ENCODE measurements at regions not wholly inside any gene's neighbourhood (a gene's known extent, or its start where the extent isn't known, plus 50 kb on each side); places are given as distances from the start of the nearest gene placed in this dataset.

- WGBS (ENCODE audit: insufficient coverage, insufficient replicate concordance, low lambda C conversion rate, missing lambda C conversion rate): 0% methylated on average over 1 of the region's 1 CpG
- BruUV-seq (replicated peaks): no TSS peak
- no peak overlapping the region for H3K27ac ChIP-seq (ENCODE audit: control insufficient read depth, insufficient read depth)
- DNase-seq (ENCODE audit: low read depth, low spot score): no peak
- no peaks in the 10 kb centered on the region for H3K4me1 ChIP-seq (ENCODE audit: control insufficient read depth, insufficient read depth, low read length)
- CTCF ChIA-PET: no interaction called here
- intact Hi-C loops (cut with micrococcal nuclease; ENCODE audit: unreplicated experiment): no loop called here
- no peaks in the 10 kb centered on the region for H3K27me3 ChIP-seq (replicated peaks in 1 of 2; ENCODE audit: control insufficient read depth in 2 of 2, insufficient read depth in 2 of 2, low read length in 1 of 2)
- H4K20me1 ChIP-seq (ENCODE audit: control insufficient read depth, insufficient read depth): no peaks in the 10 kb centered on the region
- RAD21 ChIA-PET (ENCODE audit: unreplicated experiment): no interaction called here
- H2AFZ ChIP-seq (ENCODE audit: control insufficient read depth, low read depth, low read length): no peak overlapping the region
- no peak for FAIRE-seq
- no peak for ATAC-seq
- no peak overlapping the region for H3K9ac ChIP-seq (ENCODE audit: control insufficient read depth, insufficient read depth, low read length)
- H3K9me3 ChIP-seq (replicated peaks; ENCODE audit: control insufficient read depth, insufficient read depth, low read length): no peaks in the 10 kb centered on the region
- POLR2A ChIA-PET: no interaction called here
- SMC1A ChIA-PET (ENCODE audit: uncharacterized antibody, unreplicated experiment): no interaction called here
- H3K4me3 ChIP-seq: no peak overlapping the region
- H3K79me2 ChIP-seq (ENCODE audit: control insufficient read depth, insufficient read depth, low read length): no peaks in the 10 kb centered on the region
- H3K4me2 ChIP-seq (ENCODE audit: control insufficient read depth, insufficient read depth): no peak overlapping the region
- no peaks in the 10 kb centered on the region for H3K36me3 ChIP-seq (ENCODE audit: control insufficient read depth in 2 of 2, insufficient read depth in 2 of 2, low read length in 1 of 2)
- in situ Hi-C loops (cut with MboI): no loop called here
- TF ChIP-seq BCL3 (IDR thresholded peaks at IDR 0.05; ENCODE audit: borderline replicate concordance, insufficient read depth, low read depth, low read length, poor library complexity, severe bottlenecking) (no peak), NRF1 (conservative IDR thresholded peaks at IDR 0.05; ENCODE audit: low read depth, low read length) (no peak), RELB (IDR thresholded peaks at IDR 0.05; ENCODE audit: low read depth) (no peak), MTA2 (IDR thresholded peaks at IDR 0.05; ENCODE audit: low read depth) (no peak), BACH1 (IDR thresholded peaks at IDR 0.05; ENCODE audit: borderline replicate concordance) (no peak), CUX1 (IDR thresholded peaks at IDR 0.05; ENCODE audit: insufficient replicate concordance, low read depth, low read length) (no peak), YY1 (IDR thresholded peaks at IDR 0.05; ENCODE audit: low read depth, low read length) (no peak), GABPA (IDR thresholded peaks at IDR 0.05; ENCODE audit: low read depth) (no peak), E2F8 (IDR thresholded peaks at IDR 0.05; ENCODE audit: low read depth, partially characterized antibody) (no peak), WRNIP1 (IDR thresholded peaks at IDR 0.05; ENCODE audit: borderline replicate concordance, low read depth, low read length) (no peak), HCFC1 (IDR thresholded peaks at IDR 0.05; ENCODE audit: low read length) (no peak), NFXL1 (IDR thresholded peaks at IDR 0.05; ENCODE audit: borderline replicate concordance) (no peak), KLF5 (IDR thresholded peaks at IDR 0.05; ENCODE audit: partially characterized antibody) (no peak), MXI1 (IDR thresholded peaks at IDR 0.05; ENCODE audit: low read depth, low read length) (no peak), HDAC2 (IDR thresholded peaks at IDR 0.05) (no peak)
These were observed 1271.9 kb downstream of the ZPLD1 start for GRCh38 chr3:103706671-103707070.
